GM21717 (cell line): ENCODE measurements at regions not wholly inside any gene's neighbourhood (a gene's known extent, or its start where the extent isn't known, plus 50 kb on each side); places are given as distances from the start of the nearest gene placed in this dataset.
"Not testable (repeated sequence)": the region's sequence is repeated elsewhere in the genome, so short reads cannot be mapped to it uniquely, and the experiment has no call there.

ENCODE experiments used
- ATAC-seq: cut with Tn5 transposase; IDR thresholded peaks from one replicate; pipeline ENCODE4 v1.9.1; 2021; ENCODE audit warnings: mild to moderate bottlenecking, moderate library complexity; ENCODE audit not compliant: unreplicated experiment

GRCh38 chr5:2007878-2008501 is 125.3 kb upstream of the IRX4 start:
- no peak for ATAC-seq

- ATAC-seq, result no peak
Observed at GRCh38 chr5:2007496-2007877, 124.8 kb upstream of the IRX4 start.

- no peak for ATAC-seq
Observed at GRCh38 chr5:2006971-2007291, 124.2 kb upstream of the IRX4 start.

GRCh38 chr5:2006193-2006970 is 123.7 kb upstream of the IRX4 start:
- ATAC-seq, result no peak

- ATAC-seq, result no peak
Observed at GRCh38 chr5:2005101-2006041, 122.6 kb upstream of the IRX4 start.

GRCh38 chr5:2003690-2004365 is 121.1 kb upstream of the IRX4 start:
- no peak for ATAC-seq

GRCh38 chr5:2003206-2003605 is 120.5 kb upstream of the IRX4 start:
- ATAC-seq, result no peak

- ATAC-seq, result no peak
Observed at GRCh38 chr5:2001300-2001699, 118.6 kb upstream of the IRX4 start.

GRCh38 chr5:2000591-2000990 is 117.9 kb upstream of the IRX4 start:
- no peak for ATAC-seq

GRCh38 chr5:1999794-2000193 is 117.1 kb upstream of the IRX4 start:
- no peak for ATAC-seq

GRCh38 chr5:1998716-1999317 is 116.1 kb upstream of the IRX4 start:
- ATAC-seq, result no peak

- ATAC-seq, result no peak
Observed at GRCh38 chr5:1998348-1998669, 115.6 kb upstream of the IRX4 start.

GRCh38 chr5:1997640-1998347 is 115.1 kb upstream of the IRX4 start:
- ATAC-seq, result no peak

- no peak for ATAC-seq
Observed at GRCh38 chr5:1995491-1995890, 112.8 kb upstream of the IRX4 start.

GRCh38 chr5:1987471-1987870 is 104.7 kb upstream of the IRX4 start:
- ATAC-seq, result no peak

- no peak for ATAC-seq
Observed at GRCh38 chr5:1985781-1986180, 103.1 kb upstream of the IRX4 start.

- ATAC-seq, result no peak
Observed at GRCh38 chr5:1983919-1984695, 101.4 kb upstream of the IRX4 start.

- no peak for ATAC-seq
Observed at GRCh38 chr5:1983401-1983800, 100.7 kb upstream of the IRX4 start.

- ATAC-seq, result not testable (repeated sequence)
Observed at GRCh38 chr5:1982561-1982960, 99.8 kb upstream of the IRX4 start.
